ENCODE measurements at regions not wholly inside any gene's neighbourhood (a gene's known extent, or its start where the extent isn't known, plus 50 kb on each side); places are given as distances from the start of the nearest gene placed in this dataset.

DNA sequence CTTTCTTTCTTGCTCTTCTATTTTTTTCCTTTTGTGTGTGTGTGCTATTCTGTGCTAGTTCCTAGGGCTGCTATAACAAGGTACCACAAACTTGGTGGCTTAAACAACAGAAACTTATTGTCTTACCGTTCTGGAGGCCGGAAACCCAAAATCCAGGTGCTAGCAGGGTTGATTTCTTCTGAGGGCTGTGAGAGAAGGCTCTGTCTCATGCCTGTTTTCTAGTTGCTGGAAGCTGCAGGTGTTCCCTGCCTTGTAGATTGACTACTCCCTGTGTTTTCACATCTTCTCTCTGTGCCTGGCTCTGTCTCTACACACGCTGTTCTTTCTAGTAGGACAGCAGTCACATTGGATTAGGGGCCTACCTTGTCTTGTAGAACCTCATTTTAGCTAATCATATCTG is 150.9 kb upstream of the DSCAM start:
- Histone ChIP-seq H3K4me3 (no peak overlapping the region), H3K36me3 (replicated peaks in 1 of 2) (no peaks in the 10 kb centered on the region), H3K9me3 (replicated peaks in 1 of 3) (no peaks in the 10 kb centered on the region), H3K27me3 (no peaks in the 10 kb centered on the region), H3K27ac (no peak overlapping the region), H3K4me1 (replicated peaks in 1 of 2) (no peaks in the 10 kb centered on the region)
- no peak for TF ChIP-seq POLR2A (IDR thresholded peaks at IDR 0.05)
- TF ChIP-seq, protein P1, sequence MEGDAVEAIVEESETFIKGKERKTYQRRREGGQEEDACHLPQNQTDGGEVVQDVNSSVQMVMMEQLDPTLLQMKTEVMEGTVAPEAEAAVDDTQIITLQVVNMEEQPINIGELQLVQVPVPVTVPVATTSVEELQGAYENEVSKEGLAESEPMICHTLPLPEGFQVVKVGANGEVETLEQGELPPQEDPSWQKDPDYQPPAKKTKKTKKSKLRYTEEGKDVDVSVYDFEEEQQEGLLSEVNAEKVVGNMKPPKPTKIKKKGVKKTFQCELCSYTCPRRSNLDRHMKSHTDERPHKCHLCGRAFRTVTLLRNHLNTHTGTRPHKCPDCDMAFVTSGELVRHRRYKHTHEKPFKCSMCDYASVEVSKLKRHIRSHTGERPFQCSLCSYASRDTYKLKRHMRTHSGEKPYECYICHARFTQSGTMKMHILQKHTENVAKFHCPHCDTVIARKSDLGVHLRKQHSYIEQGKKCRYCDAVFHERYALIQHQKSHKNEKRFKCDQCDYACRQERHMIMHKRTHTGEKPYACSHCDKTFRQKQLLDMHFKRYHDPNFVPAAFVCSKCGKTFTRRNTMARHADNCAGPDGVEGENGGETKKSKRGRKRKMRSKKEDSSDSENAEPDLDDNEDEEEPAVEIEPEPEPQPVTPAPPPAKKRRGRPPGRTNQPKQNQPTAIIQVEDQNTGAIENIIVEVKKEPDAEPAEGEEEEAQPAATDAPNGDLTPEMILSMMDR (IDR thresholded peaks at IDR 0.05) = no peak
- intact Hi-C loops (cut with DNase I) = no loop called here
- DNase-seq = no peak
- 76 to 80% (median 79%) methylated on average over 3 of the region's 3 CpGs for WGBS, 4 donors

DNA sequence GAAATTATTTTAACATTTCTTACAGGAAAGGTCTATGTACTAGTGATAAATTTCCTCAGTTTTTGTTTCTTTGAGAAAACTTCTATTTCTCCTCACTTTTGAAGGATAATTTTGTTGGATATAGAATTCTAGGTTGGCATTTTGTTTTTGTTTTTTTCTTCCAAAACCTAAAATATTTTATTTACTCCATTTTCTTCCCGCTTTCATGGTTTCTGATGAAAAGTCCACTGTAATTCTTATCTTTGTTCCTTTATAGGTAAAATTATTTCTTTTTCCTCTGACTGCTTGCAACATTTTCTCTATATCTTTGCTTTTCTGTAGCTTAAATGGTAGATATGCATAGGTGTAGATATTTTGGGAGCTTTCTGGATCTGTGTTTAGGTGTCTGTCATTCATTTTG is 153.9 kb upstream of the DSCAM start:
- Histone ChIP-seq H3K27ac (no peak overlapping the region), H3K27me3 (no peaks in the 10 kb centered on the region), H3K4me3 (no peak overlapping the region), H3K4me1 (replicated peaks in 1 of 2) (no peaks in the 10 kb centered on the region), H3K9me3 (replicated peaks in 1 of 3) (no peaks in the 10 kb centered on the region), H3K36me3 (replicated peaks in 1 of 2) (no peaks in the 10 kb centered on the region)
- no peak for DNase-seq
- 91 to 97% (median 94%) methylated on average over 1 of the region's 1 CpG for WGBS, 4 donors
- TF ChIP-seq, protein P1 (IDR thresholded peaks at IDR 0.05) = no peak
- TF ChIP-seq POLR2A (IDR thresholded peaks at IDR 0.05) = no peak
- intact Hi-C loops (cut with DNase I) = no loop called here

DNA sequence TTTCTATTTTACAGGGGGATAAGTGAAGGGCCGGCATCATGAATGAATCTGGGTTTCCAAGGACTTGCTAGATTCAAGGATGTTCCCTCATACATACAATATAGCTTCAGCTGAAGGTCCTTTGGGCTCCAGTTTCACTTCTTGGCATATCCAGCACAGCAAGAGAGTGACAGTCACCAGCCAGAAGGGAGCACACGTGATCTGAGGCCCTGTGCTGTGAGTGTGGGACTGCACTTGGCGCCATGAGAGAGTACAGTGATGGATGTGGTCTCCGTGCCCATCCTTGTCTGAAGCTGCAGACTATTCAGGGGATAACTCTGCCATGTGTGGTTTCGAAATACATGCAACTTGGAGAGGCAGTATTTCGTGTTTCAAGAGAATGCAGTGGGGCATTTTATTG is 159.7 kb upstream of the DSCAM start:
- H3K4me3 ChIP-seq = no peak overlapping the region
- no peak for DNase-seq
- WGBS, 4 donors = 59 to 84% (median 79%) methylated on average over 6 of the region's 6 CpGs
- H3K9me3 ChIP-seq (replicated peaks in 1 of 3) = no peaks in the 10 kb centered on the region
- no peak for TF ChIP-seq POLR2A (IDR thresholded peaks at IDR 0.05)
- TF ChIP-seq, protein P1 (IDR thresholded peaks at IDR 0.05) = no peak
- intact Hi-C loops (cut with DNase I) = no loop called here
- H3K4me1 ChIP-seq (replicated peaks in 1 of 2) = no peaks in the 10 kb centered on the region
- H3K36me3 ChIP-seq (replicated peaks in 1 of 2) = no peaks in the 10 kb centered on the region
- H3K27ac ChIP-seq = no peak overlapping the region
- H3K27me3 ChIP-seq = no peaks in the 10 kb centered on the region

DNA sequence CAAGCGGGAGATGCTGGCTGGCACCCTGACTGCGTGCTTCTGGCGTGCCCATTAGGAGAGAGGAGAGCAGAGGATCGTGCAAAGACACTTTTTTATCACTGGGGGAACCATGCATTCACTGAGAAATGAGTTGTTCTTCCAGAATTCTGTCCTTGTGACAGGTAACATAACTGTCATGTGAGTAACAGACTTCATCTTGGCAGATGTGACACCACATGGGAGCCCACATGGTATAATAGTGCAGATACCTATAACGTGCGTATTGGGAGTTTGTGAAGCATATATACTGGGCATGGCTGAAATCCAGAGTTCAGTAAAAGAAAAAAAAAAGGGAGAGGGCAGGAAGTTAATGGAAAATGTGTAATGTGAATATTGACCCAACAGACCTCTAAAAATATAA is 159.6 kb upstream of the BACE2 start:
- intact Hi-C loops (cut with DNase I) = no loop called here
- no peak overlapping the region for H3K4me3 ChIP-seq
- H3K27me3 ChIP-seq = no peaks in the 10 kb centered on the region
- no peaks in the 10 kb centered on the region for H3K4me1 ChIP-seq (replicated peaks in 1 of 2)
- no peaks in the 10 kb centered on the region for H3K36me3 ChIP-seq (replicated peaks in 1 of 2)
- H3K9me3 ChIP-seq (replicated peaks in 1 of 3) = no peaks in the 10 kb centered on the region
- H3K27ac ChIP-seq = no peak overlapping the region
- DNase-seq = no peak
- TF ChIP-seq, protein P1 (IDR thresholded peaks at IDR 0.05) = no peak
- TF ChIP-seq POLR2A (IDR thresholded peaks at IDR 0.05) = no peak
- 69 to 89% (median 86%) methylated on average over 2 to 6 of the region's 6 CpGs for WGBS, 4 donors

Measured in adrenal gland (tissue), 9 donors.